ENCODE measurements at regions not wholly inside any gene's neighbourhood (a gene's known extent, or its start where the extent isn't known, plus 50 kb on each side); places are given as distances from the start of the nearest gene placed in this dataset.

- Histone ChIP-seq H3K36me3 (ENCODE audit: insufficient read depth, low read length) (no peaks in the 10 kb centered on the region), H3K9me3 (ENCODE audit: insufficient read depth, low read depth, low read length) (no peaks in the 10 kb centered on the region), H3K4me1 (ENCODE audit: insufficient read depth, low read length, poor library complexity, severe bottlenecking) (no peaks in the 10 kb centered on the region), H3K9me2 (replicated peaks; ENCODE audit: low read depth, low read length) (no peaks in the 10 kb centered on the region), H3K4me2 (ENCODE audit: low read depth, low read length, poor library complexity, severe bottlenecking) (no peak overlapping the region), H4K20me1 (ENCODE audit: insufficient read depth, low read length, poor library complexity, severe bottlenecking) (no peaks in the 10 kb centered on the region), H3K27me3 (ENCODE audit: insufficient read depth, low read length, poor library complexity, severe bottlenecking) (no peaks in the 10 kb centered on the region), H3K79me2 (ENCODE audit: insufficient read depth, low read length) (no peaks in the 10 kb centered on the region), H3K4me3 (ENCODE audit: low read length, poor library complexity, severe bottlenecking) (no peak overlapping the region), H2AFZ (ENCODE audit: low read length) (no peak overlapping the region), H3K9ac (ENCODE audit: low read depth, low read length, poor library complexity, severe bottlenecking) (no peak overlapping the region), H3F3A (ENCODE audit: low read depth) (no peaks in the 10 kb centered on the region)
- no peak for TF ChIP-seq CTCF (conservative IDR thresholded peaks at IDR 0.05; ENCODE audit: low read length)
- no peak for TF ChIP-seq EZH2phosphoT487 (IDR thresholded peaks at IDR 0.05; ENCODE audit: borderline replicate concordance)
Observed at GRCh38 chr1:177351361-177352108, 180.8 kb downstream of the BRINP2 start.

- no peak overlapping the region for H2AFZ ChIP-seq (ENCODE audit: low read length)
- H3K27me3 ChIP-seq (ENCODE audit: insufficient read depth, low read length, poor library complexity, severe bottlenecking), result no peaks in the 10 kb centered on the region
- TF ChIP-seq EZH2phosphoT487 (IDR thresholded peaks at IDR 0.05; ENCODE audit: borderline replicate concordance) (no peak), CTCF (conservative IDR thresholded peaks at IDR 0.05; ENCODE audit: low read length) (no peak)
Observed at GRCh38 chr1:177346790-177347359, 176.1 kb downstream of the BRINP2 start.

GRCh38 chr1:177343445-177343844 is 172.7 kb downstream of the BRINP2 start:
- Histone ChIP-seq H3K4me2 (ENCODE audit: low read depth, low read length, poor library complexity, severe bottlenecking) (no peak overlapping the region), H2AFZ (ENCODE audit: low read length) (no peak overlapping the region), H4K20me1 (ENCODE audit: insufficient read depth, low read length, poor library complexity, severe bottlenecking) (no peaks in the 10 kb centered on the region), H3K4me1 (ENCODE audit: insufficient read depth, low read length, poor library complexity, severe bottlenecking) (no peaks in the 10 kb centered on the region), H3K79me2 (ENCODE audit: insufficient read depth, low read length) (no peaks in the 10 kb centered on the region), H3K27me3 (ENCODE audit: insufficient read depth, low read length, poor library complexity, severe bottlenecking) (no peaks in the 10 kb centered on the region), H3K4me3 (ENCODE audit: low read length, poor library complexity, severe bottlenecking) (no peak overlapping the region), H3F3A (ENCODE audit: low read depth) (no peaks in the 10 kb centered on the region), H3K9ac (ENCODE audit: low read depth, low read length, poor library complexity, severe bottlenecking) (no peak overlapping the region), H3K9me3 (ENCODE audit: insufficient read depth, low read depth, low read length) (no peaks in the 10 kb centered on the region), H3K36me3 (ENCODE audit: insufficient read depth, low read length) (no peaks in the 10 kb centered on the region), H3K9me2 (replicated peaks; ENCODE audit: low read depth, low read length) (no peaks in the 10 kb centered on the region)
- TF ChIP-seq EZH2phosphoT487 (IDR thresholded peaks at IDR 0.05; ENCODE audit: borderline replicate concordance), result no peak
- TF ChIP-seq CTCF (conservative IDR thresholded peaks at IDR 0.05; ENCODE audit: low read length), result no peak

More at GRCh38 chr1:177346790-177347359, 176.1 kb downstream of the BRINP2 start:
- H3K36me3 ChIP-seq (ENCODE audit: insufficient read depth, low read length), result no peaks in the 10 kb centered on the region
- H3F3A ChIP-seq (ENCODE audit: low read depth), result no peaks in the 10 kb centered on the region
- H3K4me3 ChIP-seq (ENCODE audit: low read length, poor library complexity, severe bottlenecking), result no peak overlapping the region
- H3K4me2 ChIP-seq (ENCODE audit: low read depth, low read length, poor library complexity, severe bottlenecking), result no peak overlapping the region
- H3K9ac ChIP-seq (ENCODE audit: low read depth, low read length, poor library complexity, severe bottlenecking), result no peak overlapping the region
- H3K79me2 ChIP-seq (ENCODE audit: insufficient read depth, low read length), result no peaks in the 10 kb centered on the region
- H3K9me3 ChIP-seq (ENCODE audit: insufficient read depth, low read depth, low read length), result no peaks in the 10 kb centered on the region
- no peaks in the 10 kb centered on the region for H4K20me1 ChIP-seq (ENCODE audit: insufficient read depth, low read length, poor library complexity, severe bottlenecking)
- H3K4me1 ChIP-seq (ENCODE audit: insufficient read depth, low read length, poor library complexity, severe bottlenecking), result no peaks in the 10 kb centered on the region
- no peaks in the 10 kb centered on the region for H3K9me2 ChIP-seq (replicated peaks; ENCODE audit: low read depth, low read length)
